HepG2 (cell line): ENCODE measurements at regions not wholly inside any gene's neighbourhood (a gene's known extent, or its start where the extent isn't known, plus 50 kb on each side); places are given as distances from the start of the nearest gene placed in this dataset.

Experiments
- ARNT ChIP-seq: fragments of 450-650 bp; IDR thresholded peaks from 2 replicates; pipeline ENCODE4 v1.6.1; 2017
- CAMTA2 ChIP-seq: sonication (generic); formaldehyde crosslinking; IDR thresholded peaks from 2 replicates; pipeline ENCODE4 v1.4.0; 2020; ENCODE audit warnings: mild to moderate bottlenecking, missing genetic modification reagents, borderline replicate concordance
- DDIT3 ChIP-seq: sonication (generic); formaldehyde crosslinking; IDR thresholded peaks from 2 replicates; pipeline ENCODE4 v1.4.0; 2020; ENCODE audit warnings: mild to moderate bottlenecking, missing genetic modification reagents
- DMAP1 ChIP-seq: IDR thresholded peaks from 2 replicates; pipeline ENCODE4 v1.6.1; 2016
- DPF2 ChIP-seq: sonication (generic); formaldehyde crosslinking; IDR thresholded peaks from 2 replicates; pipeline ENCODE4 v1.4.0; 2020; ENCODE audit warnings: mild to moderate bottlenecking, low read depth, missing genetic modification reagents, borderline replicate concordance
- IRX3 ChIP-seq: sonication (generic); formaldehyde crosslinking; IDR thresholded peaks from 2 replicates; pipeline ENCODE4 v1.8.1; 2023; ENCODE audit warnings: mild to moderate bottlenecking, low read depth, missing genetic modification reagents, borderline replicate concordance
- KDM4B ChIP-seq: sonication (generic); formaldehyde crosslinking; IDR thresholded peaks from 2 replicates; pipeline ENCODE4 v1.4.0; 2020; ENCODE audit warnings: missing genetic modification reagents
- LBX2 ChIP-seq: sonication (generic); formaldehyde crosslinking; IDR thresholded peaks from 2 replicates; pipeline ENCODE4 v1.5.0; 2020; ENCODE audit warnings: missing genetic modification reagents, mild to moderate bottlenecking, borderline replicate concordance
- MED8 ChIP-seq: sonication (generic); formaldehyde crosslinking; IDR thresholded peaks from 2 replicates; pipeline ENCODE4 v1.8.1; 2023; ENCODE audit warnings: mild to moderate bottlenecking, missing genetic modification reagents; ENCODE audit not compliant: insufficient replicate concordance
- NBN ChIP-seq: fragments of 450-650 bp; conservative IDR thresholded peaks from 2 replicates; pipeline ENCODE4 v1.6.1; 2017
- NCOR1 ChIP-seq: fragments of 200-600 bp; sonication (generic); IDR thresholded peaks from 2 replicates; pipeline ENCODE4 v1.7.0; 2017; ENCODE audit warnings: antibody characterized with exemption, low read length, borderline replicate concordance
- POGZ ChIP-seq: sonication (generic); formaldehyde crosslinking; IDR thresholded peaks from 2 replicates; pipeline ENCODE4 v1.4.0; 2020; ENCODE audit warnings: mild to moderate bottlenecking, missing genetic modification reagents
- RBAK ChIP-seq: sonication (generic); formaldehyde crosslinking; IDR thresholded peaks from 2 replicates; pipeline ENCODE4 v1.5.1; 2020; ENCODE audit warnings: mild to moderate bottlenecking, missing genetic modification reagents
- SMAD3 ChIP-seq: sonication (generic); formaldehyde crosslinking; IDR thresholded peaks from 2 replicates; pipeline ENCODE4 v1.4.0; 2020; ENCODE audit warnings: missing genetic modification reagents
- TSC22D2 ChIP-seq: sonication (generic); formaldehyde crosslinking; IDR thresholded peaks from 2 replicates; pipeline ENCODE4 v1.5.1; 2020; ENCODE audit warnings: missing genetic modification reagents, mild to moderate bottlenecking, borderline replicate concordance
- YEATS2 ChIP-seq: sonication (generic); formaldehyde crosslinking; IDR thresholded peaks from 2 replicates; pipeline ENCODE4 v1.4.0; 2020; ENCODE audit warnings: missing genetic modification reagents, borderline replicate concordance
- ZFP90 ChIP-seq: sonication (generic); formaldehyde crosslinking; IDR thresholded peaks from 2 replicates; pipeline ENCODE4 v1.8.0; 2022; ENCODE audit warnings: missing genetic modification reagents, mild to moderate bottlenecking, inconsistent platforms, borderline replicate concordance
- ZNF501 ChIP-seq: sonication (generic); formaldehyde crosslinking; IDR thresholded peaks from 2 replicates; pipeline ENCODE4 v1.5.1; 2020; ENCODE audit warnings: mild to moderate bottlenecking, moderate library complexity, missing genetic modification reagents
- TF ChIP-seq, protein P1 (sequence below): sonication (generic); formaldehyde crosslinking; IDR thresholded peaks from 2 replicates; pipeline ENCODE4 v1.8.1; 2022; ENCODE audit warnings: mild to moderate bottlenecking, missing genetic modification reagents
- TF ChIP-seq, protein P2 (sequence below): sonication (generic); formaldehyde crosslinking; IDR thresholded peaks from 2 replicates; pipeline ENCODE4 v1.4.0; 2020; ENCODE audit warnings: missing genetic modification reagents
- TF ChIP-seq, protein P3 (sequence below), 2 experiments: sonication (generic) in 1 of 2; formaldehyde crosslinking in 1 of 2; IDR thresholded peaks; 2 replicates each; pipeline versions ENCODE4 v1.6.1 to v1.9.0; 2014 to 2022; ENCODE audit warnings: antibody characterized with exemption in 1 of 2, borderline replicate concordance in 1 of 2, inconsistent platforms in 1 of 2, low read depth in 1 of 2, missing genetic modification reagents in 1 of 2

- TF ChIP-seq, protein P1, sequence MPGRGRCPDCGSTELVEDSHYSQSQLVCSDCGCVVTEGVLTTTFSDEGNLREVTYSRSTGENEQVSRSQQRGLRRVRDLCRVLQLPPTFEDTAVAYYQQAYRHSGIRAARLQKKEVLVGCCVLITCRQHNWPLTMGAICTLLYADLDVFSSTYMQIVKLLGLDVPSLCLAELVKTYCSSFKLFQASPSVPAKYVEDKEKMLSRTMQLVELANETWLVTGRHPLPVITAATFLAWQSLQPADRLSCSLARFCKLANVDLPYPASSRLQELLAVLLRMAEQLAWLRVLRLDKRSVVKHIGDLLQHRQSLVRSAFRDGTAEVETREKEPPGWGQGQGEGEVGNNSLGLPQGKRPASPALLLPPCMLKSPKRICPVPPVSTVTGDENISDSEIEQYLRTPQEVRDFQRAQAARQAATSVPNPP (CRISPR knock-in tag) = peak; percentile 56; the same call in 1 of the 2 replicates
- TF ChIP-seq, protein P2, sequence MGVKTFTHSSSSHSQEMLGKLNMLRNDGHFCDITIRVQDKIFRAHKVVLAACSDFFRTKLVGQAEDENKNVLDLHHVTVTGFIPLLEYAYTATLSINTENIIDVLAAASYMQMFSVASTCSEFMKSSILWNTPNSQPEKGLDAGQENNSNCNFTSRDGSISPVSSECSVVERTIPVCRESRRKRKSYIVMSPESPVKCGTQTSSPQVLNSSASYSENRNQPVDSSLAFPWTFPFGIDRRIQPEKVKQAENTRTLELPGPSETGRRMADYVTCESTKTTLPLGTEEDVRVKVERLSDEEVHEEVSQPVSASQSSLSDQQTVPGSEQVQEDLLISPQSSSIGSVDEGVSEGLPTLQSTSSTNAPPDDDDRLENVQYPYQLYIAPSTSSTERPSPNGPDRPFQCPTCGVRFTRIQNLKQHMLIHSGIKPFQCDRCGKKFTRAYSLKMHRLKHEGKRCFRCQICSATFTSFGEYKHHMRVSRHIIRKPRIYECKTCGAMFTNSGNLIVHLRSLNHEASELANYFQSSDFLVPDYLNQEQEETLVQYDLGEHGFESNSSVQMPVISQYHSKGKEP (CRISPR knock-in tag) = no peak
- no peak for TF ChIP-seq LBX2 (CRISPR knock-in tag)
- TF ChIP-seq RBAK (CRISPR knock-in tag) = no peak
- 0 out of 2 replicates have a peak, but pooled peaks have one; percentile 69 for TF ChIP-seq DDIT3 (CRISPR knock-in tag)
- TF ChIP-seq SMAD3 (CRISPR knock-in tag) = peak; percentile 90
- TF ChIP-seq YEATS2 (CRISPR knock-in tag) = peak; percentile 53; the same call in 1 of the 2 replicates
- no peak for TF ChIP-seq ARNT
- TF ChIP-seq KDM4B (CRISPR knock-in tag) = 0 out of 2 replicates have a peak, but pooled peaks have one; percentile 74
- no peak for TF ChIP-seq NBN
- peak; percentile 83 for TF ChIP-seq POGZ (CRISPR knock-in tag)
- 0 out of 2 replicates have a peak, but pooled peaks have one; percentile 57 for TF ChIP-seq TSC22D2
- TF ChIP-seq DPF2 = peak; percentile 99
- TF ChIP-seq DMAP1 = peak; percentile 80
- peak; percentile 51 for TF ChIP-seq MED8 (CRISPR knock-in tag)
- TF ChIP-seq ZNF501 (CRISPR knock-in tag) = no peak
- TF ChIP-seq IRX3 (CRISPR knock-in tag) = peak; percentile 54; the same call in 1 of the 2 replicates
- TF ChIP-seq, protein P3, sequence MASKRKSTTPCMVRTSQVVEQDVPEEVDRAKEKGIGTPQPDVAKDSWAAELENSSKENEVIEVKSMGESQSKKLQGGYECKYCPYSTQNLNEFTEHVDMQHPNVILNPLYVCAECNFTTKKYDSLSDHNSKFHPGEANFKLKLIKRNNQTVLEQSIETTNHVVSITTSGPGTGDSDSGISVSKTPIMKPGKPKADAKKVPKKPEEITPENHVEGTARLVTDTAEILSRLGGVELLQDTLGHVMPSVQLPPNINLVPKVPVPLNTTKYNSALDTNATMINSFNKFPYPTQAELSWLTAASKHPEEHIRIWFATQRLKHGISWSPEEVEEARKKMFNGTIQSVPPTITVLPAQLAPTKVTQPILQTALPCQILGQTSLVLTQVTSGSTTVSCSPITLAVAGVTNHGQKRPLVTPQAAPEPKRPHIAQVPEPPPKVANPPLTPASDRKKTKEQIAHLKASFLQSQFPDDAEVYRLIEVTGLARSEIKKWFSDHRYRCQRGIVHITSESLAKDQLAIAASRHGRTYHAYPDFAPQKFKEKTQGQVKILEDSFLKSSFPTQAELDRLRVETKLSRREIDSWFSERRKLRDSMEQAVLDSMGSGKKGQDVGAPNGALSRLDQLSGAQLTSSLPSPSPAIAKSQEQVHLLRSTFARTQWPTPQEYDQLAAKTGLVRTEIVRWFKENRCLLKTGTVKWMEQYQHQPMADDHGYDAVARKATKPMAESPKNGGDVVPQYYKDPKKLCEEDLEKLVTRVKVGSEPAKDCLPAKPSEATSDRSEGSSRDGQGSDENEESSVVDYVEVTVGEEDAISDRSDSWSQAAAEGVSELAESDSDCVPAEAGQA (IDR thresholded peaks at IDR 0.05; ENCODE audit: low read depth) = no peak
- TF ChIP-seq, protein P3 (CRISPR knock-in tag; IDR thresholded peaks at IDR 0.05; ENCODE audit: borderline replicate concordance) = no peak
- peak; percentile 91; the same call in 1 of the 2 replicates for TF ChIP-seq NCOR1
- no peak for TF ChIP-seq CAMTA2
- no peak for TF ChIP-seq ZFP90 (CRISPR knock-in tag)
These were observed 63.0 kb upstream of the PLEKHA5 start (continued) for GRCh38 chr12:19066475-19067001.
